HG02973 (cell line): ENCODE measurements at regions not wholly inside any gene's neighbourhood (a gene's known extent, or its start where the extent isn't known, plus 50 kb on each side); places are given as distances from the start of the nearest gene placed in this dataset.

Source experiments
- ATAC-seq: cut with Tn5 transposase; IDR thresholded peaks from one replicate; pipeline ENCODE4 v1.9.1; 2021; ENCODE audit warnings: moderate library complexity; ENCODE audit not compliant: unreplicated experiment

- no peak for ATAC-seq
Measured at GRCh38 chr9:80874276-80874675, 815.1 kb downstream of the TLE1 start.

DNA sequence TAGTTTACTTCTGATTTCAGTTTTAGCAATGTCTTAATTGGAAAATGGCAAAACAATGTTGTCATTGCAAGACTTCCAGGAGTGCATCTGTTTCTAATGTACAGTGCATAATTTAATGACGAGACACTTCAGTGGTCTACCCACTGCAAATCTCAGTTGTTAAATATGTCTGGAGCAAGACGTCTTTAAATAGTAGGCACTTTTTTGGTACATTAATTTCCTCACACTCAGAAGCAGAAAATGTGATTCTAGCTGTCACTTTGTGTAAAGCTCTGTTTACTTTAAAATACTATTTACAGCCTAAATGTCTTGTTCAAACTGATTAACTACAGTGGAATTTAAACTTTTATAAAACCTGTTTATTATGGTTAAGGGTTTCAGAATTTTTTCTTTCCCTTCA, 815.5 kb downstream of the TLE1 start:
- ATAC-seq, result no peak

DNA sequence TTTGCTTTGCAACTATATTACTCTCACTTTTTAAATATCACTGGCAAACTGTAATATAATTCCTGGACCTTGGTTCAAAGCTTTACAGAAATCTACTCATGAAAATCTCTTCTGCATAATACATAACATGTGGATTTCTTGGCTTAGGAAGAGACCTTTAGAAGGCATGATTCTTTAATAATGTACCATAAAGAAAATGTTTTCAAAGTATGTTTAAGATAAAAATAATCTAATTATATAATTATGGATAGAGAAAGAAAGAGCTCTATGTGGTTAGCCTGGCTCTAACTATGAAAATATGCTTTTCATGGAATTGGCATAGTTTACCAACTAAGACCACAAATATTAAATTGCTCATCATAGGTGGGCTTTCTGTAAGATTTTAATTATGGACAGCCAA, 817.8 kb downstream of the TLE1 start:
- ATAC-seq, result no peak

- no peak for ATAC-seq
Measured at GRCh38 chr9:80867731-80868130, 821.6 kb downstream of the TLE1 start.

DNA sequence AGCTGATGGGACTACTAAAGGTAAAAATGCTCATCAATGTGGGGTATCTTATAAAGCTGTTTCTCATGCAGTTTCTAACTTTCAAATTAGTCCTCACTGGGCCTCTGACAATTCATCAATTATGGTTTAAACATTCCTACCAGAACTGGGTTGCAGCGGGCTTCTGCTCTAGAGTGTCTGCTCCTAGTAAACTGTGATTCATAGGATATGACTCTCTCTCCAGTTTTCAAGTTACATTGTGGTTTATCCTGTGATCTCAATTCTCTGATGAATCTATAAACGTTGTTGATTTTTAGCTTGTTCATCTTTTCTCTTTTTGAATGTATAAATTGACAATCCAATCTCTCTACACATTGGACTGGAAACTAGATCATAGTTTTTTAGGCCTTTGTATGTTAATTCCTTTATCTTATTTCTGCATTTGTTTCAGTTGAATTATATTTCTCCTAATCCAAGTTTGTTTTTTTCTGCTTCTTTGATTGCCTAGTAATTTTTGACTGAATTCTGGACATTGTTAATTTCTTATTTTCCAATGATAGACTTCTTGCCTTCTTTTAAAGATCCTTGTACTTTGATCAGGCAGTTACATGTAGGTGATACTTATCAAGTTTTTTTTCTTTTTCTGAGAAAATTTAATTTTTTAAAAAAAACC, 822.6 kb downstream of the TLE1 start:
- no peak for ATAC-seq

DNA sequence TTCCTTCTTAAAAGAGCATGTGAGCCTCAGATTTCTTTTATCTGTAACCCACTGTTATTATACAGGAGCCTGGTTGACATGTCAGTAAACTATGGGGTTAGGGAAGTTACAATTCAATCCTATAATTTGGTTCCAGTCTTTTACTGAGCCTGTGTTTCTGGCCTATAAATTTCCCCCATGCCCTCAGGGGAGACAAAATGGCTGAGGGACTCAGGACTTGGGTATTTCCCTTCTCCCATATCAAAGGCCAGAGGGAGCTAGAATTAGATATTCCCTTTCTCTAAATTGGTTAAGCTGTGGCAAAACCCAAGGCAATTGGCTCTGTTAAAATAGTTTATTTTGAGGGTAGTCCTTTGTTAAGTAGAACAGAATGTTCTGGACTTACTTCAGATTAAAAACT, 823.2 kb downstream of the TLE1 start:
- no peak for ATAC-seq

DNA sequence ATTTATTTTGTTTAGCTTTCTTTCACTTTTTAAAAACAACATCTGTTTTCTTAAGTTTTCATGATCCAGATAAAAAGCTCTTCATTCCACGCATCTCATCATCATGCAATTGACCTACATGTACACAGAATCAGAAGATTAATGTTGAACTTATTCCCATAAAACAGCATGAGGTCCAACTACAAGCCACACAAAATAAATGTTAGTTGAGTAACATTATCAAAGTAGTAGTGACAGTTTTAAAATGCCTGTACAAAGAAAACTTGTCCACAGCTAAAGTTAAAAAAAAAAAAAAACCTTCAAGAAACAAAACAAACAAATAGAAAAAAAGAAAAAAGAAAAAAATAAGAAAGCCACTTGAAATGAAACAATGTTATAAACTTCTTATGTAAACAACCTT, 846.3 kb downstream of the TLE1 start:
- no peak for ATAC-seq

DNA sequence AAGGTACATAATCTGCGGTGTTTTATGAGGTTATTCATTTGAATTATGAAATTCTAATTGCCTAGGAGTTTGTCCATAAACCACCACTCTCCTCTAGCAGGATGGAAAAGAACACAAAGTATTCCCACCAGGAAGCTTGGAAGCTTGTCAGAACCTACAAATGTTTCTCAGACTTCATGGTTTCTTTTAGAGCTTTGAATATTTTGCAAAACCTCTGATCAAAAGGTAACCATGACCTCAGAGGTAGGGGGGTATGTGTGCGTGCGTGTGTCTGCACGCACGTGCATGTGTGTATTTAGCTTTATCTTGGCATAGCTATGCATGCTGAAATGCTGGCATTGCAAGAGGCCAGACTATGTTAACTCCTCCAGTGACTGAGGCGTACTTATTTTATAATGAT, 847.0 kb downstream of the TLE1 start:
- no peak for ATAC-seq

GRCh38 chr9:80841888-80842287, 847.5 kb downstream of the TLE1 start:
- ATAC-seq, result no peak

- ATAC-seq, result no peak
Measured at GRCh38 chr9:80839821-80840675, 849.3 kb downstream of the TLE1 start.

- ATAC-seq, result no peak
Measured at GRCh38 chr9:80836013-80836412, 853.3 kb downstream of the TLE1 start.

GRCh38 chr9:80831751-80832150, 857.6 kb downstream of the TLE1 start:
- no peak for ATAC-seq

GRCh38 chr9:80811656-80812055, 877.7 kb downstream of the TLE1 start:
- no peak for ATAC-seq

GRCh38 chr9:80811003-80811402, 878.3 kb downstream of the TLE1 start:
- no peak for ATAC-seq

GRCh38 chr9:80806671-80807070, 882.7 kb downstream of the TLE1 start:
- ATAC-seq, result no peak

DNA sequence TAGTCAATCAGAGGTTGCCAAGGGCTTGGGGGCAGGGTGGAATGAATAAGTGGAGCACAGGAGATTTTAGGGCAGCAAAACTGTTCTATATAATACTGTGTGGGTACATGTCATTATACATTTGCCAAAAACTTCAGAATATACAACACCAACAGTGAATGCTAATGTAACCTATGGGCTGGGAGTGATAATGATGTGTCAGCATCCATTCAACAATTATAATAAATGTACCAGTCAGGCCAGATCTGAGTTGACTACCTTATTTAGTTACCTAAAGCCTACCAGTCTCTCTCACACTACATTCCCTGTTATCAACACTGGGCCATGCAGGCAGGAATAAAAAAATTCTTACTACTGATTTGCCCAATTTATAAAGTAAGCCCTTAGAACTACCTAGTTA, 884.5 kb downstream of the TLE1 start:
- ATAC-seq, result no peak

GRCh38 chr9:80797831-80798688, 891.3 kb downstream of the TLE1 start:
- ATAC-seq, result no peak

- ATAC-seq, result no peak
Measured at GRCh38 chr9:80797101-80797829, 892.1 kb downstream of the TLE1 start.

DNA sequence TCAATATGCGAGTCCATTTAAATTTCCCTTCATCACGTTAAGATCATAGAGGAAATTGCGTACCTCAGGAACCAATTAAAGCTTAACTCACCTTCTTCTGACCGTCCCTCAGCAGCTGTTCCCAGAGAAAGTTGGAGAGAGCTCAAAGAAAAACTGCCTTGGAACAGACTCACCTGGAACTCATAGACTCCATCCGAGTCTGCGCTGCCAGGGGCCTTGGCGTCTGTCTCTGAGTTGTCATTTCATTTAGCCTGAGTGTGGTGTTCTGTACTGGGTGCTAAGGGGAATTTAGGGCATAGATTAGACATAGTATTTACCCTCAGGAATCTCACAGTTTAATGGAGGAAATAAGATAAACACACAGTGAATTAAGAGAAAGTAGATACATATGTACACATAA, 892.7 kb downstream of the TLE1 start:
- ATAC-seq, result no peak

DNA sequence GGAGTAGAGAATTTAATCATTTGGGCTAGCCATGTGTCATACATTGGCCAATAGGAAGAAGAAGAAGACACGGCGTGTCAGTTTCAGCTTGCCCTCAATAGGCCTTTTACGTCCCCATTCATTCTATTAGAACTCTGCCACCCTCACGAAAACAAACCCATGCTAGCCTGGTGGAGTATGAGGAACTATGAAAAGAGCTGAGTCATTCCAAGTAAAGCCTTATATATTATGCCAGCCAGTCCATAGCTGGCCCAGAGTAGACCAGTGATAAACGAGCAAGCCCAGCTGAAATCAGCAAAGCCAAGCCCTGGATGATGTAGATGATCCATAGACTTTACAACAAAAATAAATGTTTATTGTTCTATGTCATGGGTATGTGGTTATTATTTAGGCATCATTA, 895.1 kb downstream of the TLE1 start:
- no peak for ATAC-seq

DNA sequence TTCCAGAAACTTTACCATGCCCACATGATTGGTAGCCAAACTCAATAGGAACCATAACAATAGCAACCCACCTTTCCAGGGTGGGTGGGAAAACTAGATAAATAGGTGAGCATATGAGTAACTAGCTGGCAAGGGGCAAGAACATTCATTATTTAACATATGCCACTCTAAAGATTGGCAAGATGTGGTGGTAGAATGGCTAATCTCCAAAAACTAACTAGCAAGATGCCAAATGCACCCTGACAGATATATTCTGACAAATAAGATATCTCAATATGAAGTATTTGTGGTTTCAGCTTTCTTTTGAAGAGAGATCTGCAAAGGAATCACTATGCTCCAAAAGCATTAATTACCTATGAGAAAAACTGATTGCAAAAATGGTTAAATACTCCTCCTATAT, 895.6 kb downstream of the TLE1 start:
- no peak for ATAC-seq
